ENCODE measurements at regions not wholly inside any gene's neighbourhood (a gene's known extent, or its start where the extent isn't known, plus 50 kb on each side); places are given as distances from the start of the nearest gene placed in this dataset.

- TF ChIP-seq CTCF (IDR thresholded peaks at IDR 0.05 in 2 of 3, conservative IDR thresholded peaks at IDR 0.05 in 1 of 3; ENCODE audit: borderline replicate concordance in 1 of 3, insufficient read depth in 1 of 3, low read depth in 2 of 3, low read length in 2 of 3) (no peak), POLR2AphosphoS5 (IDR thresholded peaks at IDR 0.05; ENCODE audit: low read depth, low read length) (no peak), JUND (IDR thresholded peaks at IDR 0.05) (no peak), MAX (IDR thresholded peaks at IDR 0.05) (no peak), EZH2 (IDR thresholded peaks at IDR 0.05) (no peak), SP1 (IDR thresholded peaks at IDR 0.05; ENCODE audit: low read depth) (no peak), POLR2A (IDR thresholded peaks at IDR 0.05; ENCODE audit: borderline replicate concordance, extremely low read depth, insufficient read depth, insufficient read length) (no peak), REST (IDR thresholded peaks at IDR 0.05; ENCODE audit: low read depth) (no peak), SRF (IDR thresholded peaks at IDR 0.05; ENCODE audit: low read depth) (no peak), RAD21 (IDR thresholded peaks at IDR 0.05; ENCODE audit: low read depth) (no peak)
Observed at GRCh38 chr9:88189371-88189770, 51.1 kb upstream of the SPATA31C2 start.
